Fibroblast of mammary gland (primary cell): ENCODE measurements at regions not wholly inside any gene's neighbourhood (a gene's known extent, or its start where the extent isn't known, plus 50 kb on each side); places are given as distances from the start of the nearest gene placed in this dataset.
A peak's percentile ranks its signal among the peaks of the same experiment; 100 is the strongest.

Experiments
- DNase-seq: peaks from one replicate; pipeline ENCODE4 v3.0.0-alpha.2; 2010; ENCODE audit warnings: low read depth
- H3K4me3 ChIP-seq: 2 replicates; pipeline ENCODE4 v1.5.1; 2011; ENCODE audit warnings: low read depth, mild to moderate bottlenecking, low read length, moderate library complexity; ENCODE audit not compliant: control insufficient read depth
- CTCF ChIP-seq: conservative IDR thresholded peaks from 2 replicates; pipeline ENCODE4 v1.5.1; 2011; ENCODE audit warnings: low read depth, low read length, inconsistent platforms; ENCODE audit not compliant: control insufficient read depth, insufficient read depth

GRCh38 chr14:66225337-66225736, 260.8 kb upstream of the CCDC196 start:
- DNase-seq = no peak
- TF ChIP-seq CTCF = no peak
- H3K4me3 ChIP-seq = no peak overlapping the region

GRCh38 chr14:66228267-66228970, 257.8 kb upstream of the CCDC196 start:
- peak; percentile 90 for DNase-seq
- no peak overlapping the region for H3K4me3 ChIP-seq
- no peak for TF ChIP-seq CTCF

GRCh38 chr14:66231820-66232219, 254.4 kb upstream of the CCDC196 start:
- no peak for TF ChIP-seq CTCF
- DNase-seq = peak; percentile 26

GRCh38 chr14:66233591-66233990, 252.6 kb upstream of the CCDC196 start:
- TF ChIP-seq CTCF = no peak
- DNase-seq = no peak
- no peak overlapping the region for H3K4me3 ChIP-seq

More at GRCh38 chr14:66231820-66232219, 254.4 kb upstream of the CCDC196 start:
- H3K4me3 ChIP-seq = no peak overlapping the region

GRCh38 chr14:66234411-66234810, 251.8 kb upstream of the CCDC196 start:
- DNase-seq = no peak
- no peak for TF ChIP-seq CTCF
- no peak overlapping the region for H3K4me3 ChIP-seq

GRCh38 chr14:66237741-66238140, 248.4 kb upstream of the CCDC196 start:
- DNase-seq = no peak
- TF ChIP-seq CTCF = no peak
- H3K4me3 ChIP-seq = no peak overlapping the region
